Tibial nerve (tissue), 4 donors: ENCODE measurements at regions not wholly inside any gene's neighbourhood (a gene's known extent, or its start where the extent isn't known, plus 50 kb on each side); places are given as distances from the start of the nearest gene placed in this dataset.

ENCODE experiments used
- DNase-seq, 2 donors: peaks; one replicate each; pipeline ENCODE4 v3.0.0-alpha.2; 2019; ENCODE audit warnings: low spot score in 2 of 2
- H3K27ac ChIP-seq, 4 donors: fragments of 200-600 bp; sonication (generic) in 3 of 4; one replicate each; pipeline ENCODE4 v1.5.1; 2017 to 2019; ENCODE audit warnings: mild to moderate bottlenecking in 1 of 4
- H3K27me3 ChIP-seq, 2 donors: fragments of 200-600 bp; sonication (generic) in 1 of 2; one replicate each; pipeline versions ENCODE4 v1.5.1 to v1.6.0; 2017 to 2019
- H3K36me3 ChIP-seq, 3 donors: fragments of 200-600 bp; sonication (generic); one replicate each; pipeline ENCODE4 v1.5.1; 2018 to 2019
- H3K4me1 ChIP-seq, 4 donors: fragments of 200-600 bp; sonication (generic) in 3 of 4; one replicate each; pipeline ENCODE4 v1.5.1; 2017 to 2019
- H3K4me3 ChIP-seq, 4 donors: fragments of 200-600 bp; sonication (generic) in 3 of 4; one replicate each; pipeline ENCODE4 v1.5.1; 2017 to 2019; ENCODE audit warnings: mild to moderate bottlenecking in 1 of 4, moderate library complexity in 1 of 4
- H3K9me3 ChIP-seq, 4 donors: fragments of 200-600 bp; sonication (generic) in 3 of 4; one replicate each; pipeline ENCODE4 v1.5.1; 2017 to 2019
- CTCF ChIP-seq, 5 experiments: fragments of 200-600 bp in 3 of 5; fragments of 450-650 bp in 2 of 5; sonication (generic) in 3 of 5; IDR thresholded peaks; one replicate each; pipeline ENCODE4 v1.5.1; 2016 to 2019; ENCODE audit warnings: antibody characterized with exemption in 5 of 5, mild to moderate bottlenecking in 3 of 5, moderate library complexity in 2 of 5
- EP300 ChIP-seq, 2 donors: sonication (generic); formaldehyde crosslinking; IDR thresholded peaks; one replicate each; pipeline ENCODE4 v1.6.1; 2017; ENCODE audit warnings: antibody characterized with exemption in 2 of 2, mild to moderate bottlenecking in 1 of 2
- POLR2A ChIP-seq, 2 donors: fragments of 450-650 bp; IDR thresholded peaks; one replicate each; pipeline ENCODE4 v1.6.1; 2017; ENCODE audit warnings: antibody characterized with exemption in 2 of 2, mild to moderate bottlenecking in 2 of 2, moderate library complexity in 2 of 2
- WGBS, 2 donors: methylation state at CpG; one replicate each; pipeline ENCODE4 v1.1.5; 2018; 5-methylcytosine and 5-hydroxymethylcytosine counted together

GRCh38 chr14:38121320-38122020 is 86.2 kb upstream of the SSTR1 start:
- no peak overlapping the region for H3K4me3 ChIP-seq
- TF ChIP-seq CTCF (IDR thresholded peaks at IDR 0.05): no peak
- no peak for TF ChIP-seq POLR2A (IDR thresholded peaks at IDR 0.05)
- no peak for TF ChIP-seq EP300 (IDR thresholded peaks at IDR 0.05)
- DNase-seq: no peak
- no peaks in the 10 kb centered on the region for H3K36me3 ChIP-seq
- H3K27ac ChIP-seq: no peak overlapping the region
- no peaks in the 10 kb centered on the region for H3K27me3 ChIP-seq
- H3K4me1 ChIP-seq: no peaks in the 10 kb centered on the region
- WGBS, 2 donors: 42 to 54% methylated on average over 4 of the region's 4 CpGs
- H3K9me3 ChIP-seq: no peaks in the 10 kb centered on the region

- Histone ChIP-seq H3K9me3 (no peaks in the 10 kb centered on the region), H3K27ac (no peak overlapping the region), H3K27me3 (no peaks in the 10 kb centered on the region), H3K4me1 (no peaks in the 10 kb centered on the region), H3K4me3 (no peak overlapping the region), H3K36me3 (no peaks in the 10 kb centered on the region)
- DNase-seq: no peak
- TF ChIP-seq CTCF (IDR thresholded peaks at IDR 0.05): no peak
- no peak for TF ChIP-seq EP300 (IDR thresholded peaks at IDR 0.05)
- no peak for TF ChIP-seq POLR2A (IDR thresholded peaks at IDR 0.05)
- 89 to 92% methylated on average over 5 of the region's 5 CpGs for WGBS, 2 donors
These were observed 85.5 kb upstream of the SSTR1 start for GRCh38 chr14:38122241-38122640.

- no peaks in the 10 kb centered on the region for H3K9me3 ChIP-seq
- no peak overlapping the region for H3K27ac ChIP-seq
- no peaks in the 10 kb centered on the region for H3K27me3 ChIP-seq
- WGBS, 2 donors: 43 to 46% methylated on average over 3 of the region's 3 CpGs
- H3K4me3 ChIP-seq: no peak overlapping the region
- DNase-seq: no peak
- no peaks in the 10 kb centered on the region for H3K4me1 ChIP-seq
- TF ChIP-seq EP300 (IDR thresholded peaks at IDR 0.05): no peak
- no peaks in the 10 kb centered on the region for H3K36me3 ChIP-seq
These were observed 83.2 kb upstream of the SSTR1 start for GRCh38 chr14:38124506-38124905.

GRCh38 chr14:38125481-38126037 is 82.1 kb upstream of the SSTR1 start:
- WGBS, 2 donors: 34 to 51% methylated on average over 9 to 10 of the region's 11 CpGs
- no peak overlapping the region for H3K4me3 ChIP-seq
- no peaks in the 10 kb centered on the region for H3K9me3 ChIP-seq
- H3K27ac ChIP-seq: no peak overlapping the region
- no peak for DNase-seq
- no peaks in the 10 kb centered on the region for H3K27me3 ChIP-seq
- TF ChIP-seq POLR2A (IDR thresholded peaks at IDR 0.05) (no peak), EP300 (IDR thresholded peaks at IDR 0.05) (no peak), CTCF (IDR thresholded peaks at IDR 0.05) (no peak)
- H3K4me1 ChIP-seq: no peaks in the 10 kb centered on the region
- H3K36me3 ChIP-seq: no peaks in the 10 kb centered on the region

GRCh38 chr14:38127356-38127755 is 80.3 kb upstream of the SSTR1 start:
- H3K4me3 ChIP-seq: no peak overlapping the region
- no peaks in the 10 kb centered on the region for H3K9me3 ChIP-seq
- no peaks in the 10 kb centered on the region for H3K4me1 ChIP-seq
- H3K36me3 ChIP-seq: no peaks in the 10 kb centered on the region
- no peak for DNase-seq
- no peak for TF ChIP-seq CTCF (IDR thresholded peaks at IDR 0.05)
- TF ChIP-seq EP300 (IDR thresholded peaks at IDR 0.05): no peak
- no peak for TF ChIP-seq POLR2A (IDR thresholded peaks at IDR 0.05)
- H3K27ac ChIP-seq: no peak overlapping the region
- no peaks in the 10 kb centered on the region for H3K27me3 ChIP-seq
- 81 to 83% methylated on average over 2 of the region's 2 CpGs for WGBS, 2 donors
